ENCODE measurements at regions not wholly inside any gene's neighbourhood (a gene's known extent, or its start where the extent isn't known, plus 50 kb on each side); places are given as distances from the start of the nearest gene placed in this dataset.

DNA sequence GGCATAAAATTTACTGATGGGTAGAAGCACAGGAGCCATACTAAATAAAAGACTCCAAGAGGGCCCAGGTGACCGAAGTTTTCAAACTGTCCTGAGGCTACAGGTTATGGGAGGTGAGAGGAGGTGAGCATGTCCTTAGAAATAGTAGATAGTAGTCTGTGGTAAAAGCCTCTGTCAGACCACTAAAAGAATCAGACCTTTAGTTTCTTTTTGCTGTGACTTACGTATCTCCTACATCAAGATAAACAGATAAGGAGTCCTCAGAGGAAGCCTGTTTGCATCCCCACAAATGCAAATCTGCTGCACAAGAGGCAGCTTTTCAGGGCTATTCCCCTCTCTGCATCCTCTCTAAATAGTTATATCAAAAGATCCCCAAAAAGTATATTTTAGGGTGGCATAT is 711.6 kb upstream of the SLITRK6 start:
- no peak overlapping the region for H3K27ac ChIP-seq
- no peak for TF ChIP-seq ZFX (IDR thresholded peaks at IDR 0.05)
- no peak for TF ChIP-seq CTCF (conservative IDR thresholded peaks at IDR 0.05)

DNA sequence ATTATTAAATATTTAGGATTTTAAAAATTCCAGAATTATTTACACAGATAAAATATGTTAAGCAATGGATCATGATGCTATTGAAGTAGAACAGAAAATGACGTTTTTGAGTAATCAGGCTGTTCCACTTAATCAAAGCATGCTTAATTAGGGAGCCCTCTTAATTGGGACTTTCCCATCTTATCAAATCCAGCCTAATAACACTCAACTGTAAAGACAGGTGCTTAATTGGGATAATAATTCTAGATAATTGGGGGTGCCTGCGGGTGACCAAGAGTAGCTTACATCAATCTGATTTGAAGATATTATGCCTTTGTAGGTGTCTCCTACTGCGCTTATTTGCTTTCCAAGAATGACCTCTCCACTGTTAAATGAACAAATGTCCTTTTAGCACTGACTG is 742.2 kb upstream of the SLITRK6 start:
- no peak overlapping the region for H3K27ac ChIP-seq
- TF ChIP-seq ZFX (IDR thresholded peaks at IDR 0.05) (no peak), CTCF (conservative IDR thresholded peaks at IDR 0.05) (no peak)

DNA sequence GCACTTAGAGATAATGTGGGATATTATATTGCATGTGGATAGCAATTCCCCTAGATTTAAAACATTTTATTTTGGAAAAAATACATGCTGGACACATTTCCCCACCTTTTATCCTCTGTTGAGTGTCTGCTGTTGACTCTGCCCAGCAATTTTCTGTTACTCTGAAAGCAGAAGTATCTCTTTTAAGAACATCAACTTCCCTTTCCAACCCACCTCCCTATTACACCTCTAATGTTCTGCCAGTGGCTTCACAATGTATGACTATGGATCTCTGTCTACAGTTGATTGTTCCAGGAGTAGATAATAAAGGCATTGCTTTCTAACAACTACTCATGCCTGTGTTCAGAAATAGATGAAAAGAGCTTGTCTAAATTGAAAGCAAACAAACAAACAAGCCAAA is 754.8 kb upstream of the SLITRK6 start:
- no peak for TF ChIP-seq CTCF (conservative IDR thresholded peaks at IDR 0.05)
- no peak for TF ChIP-seq ZFX (IDR thresholded peaks at IDR 0.05)
- no peak overlapping the region for H3K27ac ChIP-seq

DNA sequence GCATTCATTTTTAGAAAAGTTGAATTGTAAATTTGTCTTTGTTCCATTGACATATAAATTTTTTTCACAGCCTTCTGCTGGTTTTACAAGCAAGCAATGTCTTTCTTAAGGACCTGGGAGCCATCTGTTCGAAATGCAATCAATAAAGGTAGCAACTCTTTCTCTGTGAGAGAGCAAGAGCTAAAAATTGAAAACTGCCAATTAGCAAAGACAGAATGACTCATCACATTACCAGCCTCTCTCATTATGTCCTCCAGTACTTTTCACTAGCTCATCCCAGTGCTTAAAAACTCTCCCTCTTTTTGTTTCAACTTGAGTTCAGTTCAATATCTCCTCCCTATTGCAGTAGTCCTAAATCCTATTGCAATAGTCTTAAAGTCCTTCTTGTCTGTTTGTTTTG is 760.7 kb upstream of the SLITRK6 start:
- no peak for TF ChIP-seq ZFX (IDR thresholded peaks at IDR 0.05)
- TF ChIP-seq CTCF (conservative IDR thresholded peaks at IDR 0.05) = no peak
- no peak overlapping the region for H3K27ac ChIP-seq

DNA sequence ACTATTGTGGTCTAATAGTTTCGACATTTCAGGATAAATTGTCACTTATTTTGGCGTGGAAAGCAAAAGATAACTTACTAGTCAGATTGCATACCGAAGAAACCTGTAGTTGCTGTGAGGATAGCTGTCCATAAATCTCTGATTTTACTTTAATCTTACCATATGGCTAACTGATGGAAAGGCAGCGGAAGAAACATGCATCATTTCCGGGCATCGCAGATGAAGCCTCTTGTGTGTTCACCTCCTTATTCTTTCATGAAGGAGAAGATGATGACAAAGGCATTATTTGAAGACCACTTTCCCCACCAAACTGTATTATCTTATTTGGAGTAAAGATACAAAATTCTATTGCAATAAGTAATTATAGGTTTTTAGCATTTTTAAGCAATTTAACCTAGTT is 763.6 kb upstream of the SLITRK6 start:
- TF ChIP-seq CTCF (conservative IDR thresholded peaks at IDR 0.05) (no peak), ZFX (IDR thresholded peaks at IDR 0.05) (no peak)
- H3K27ac ChIP-seq = no peak overlapping the region

DNA sequence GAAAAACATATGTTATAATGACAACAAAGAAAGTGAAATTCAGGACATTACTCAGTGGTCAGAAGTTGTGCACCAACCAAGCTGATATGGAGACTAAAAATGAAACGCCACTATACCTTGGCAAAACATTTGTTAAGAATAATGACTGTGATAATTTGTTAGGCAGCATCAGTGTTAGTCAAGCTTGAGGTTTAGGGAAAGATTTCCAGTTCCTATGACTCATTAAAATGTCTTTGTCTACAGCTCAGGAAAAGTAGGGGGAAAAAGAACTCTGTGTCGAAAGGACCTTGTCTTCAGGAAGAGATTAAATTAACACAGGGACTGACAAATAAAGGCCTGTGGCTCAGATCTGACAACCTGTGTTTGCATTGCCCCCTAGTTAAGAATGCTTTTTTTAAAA is 764.1 kb upstream of the SLITRK6 start:
- H3K27ac ChIP-seq = no peak overlapping the region
- TF ChIP-seq CTCF (conservative IDR thresholded peaks at IDR 0.05) (no peak), ZFX (IDR thresholded peaks at IDR 0.05) (no peak)

DNA sequence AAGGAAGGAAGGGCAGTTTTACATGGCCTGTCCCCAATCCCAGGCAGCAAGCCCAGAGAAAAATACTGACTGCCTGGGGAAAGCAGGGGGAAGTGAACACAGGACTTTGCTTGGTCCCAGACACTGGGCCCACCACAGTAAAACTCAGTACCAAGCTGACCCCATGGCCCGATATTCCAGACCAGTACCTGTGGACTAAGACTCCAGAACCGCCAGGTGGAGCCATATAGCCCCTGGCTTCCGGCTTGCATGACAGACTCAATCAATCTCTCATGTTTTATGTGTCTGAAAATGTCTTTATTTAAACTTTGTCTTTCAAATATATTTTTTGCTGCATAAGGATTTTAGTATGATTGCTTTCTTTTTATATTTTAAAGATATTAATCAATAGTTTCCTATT is 767.9 kb upstream of the SLITRK6 start:
- TF ChIP-seq CTCF (conservative IDR thresholded peaks at IDR 0.05) (peak; percentile 82), ZFX (IDR thresholded peaks at IDR 0.05) (no peak)
- no peak overlapping the region for H3K27ac ChIP-seq
